Left lung (tissue), 4 donors: ENCODE measurements at regions not wholly inside any gene's neighbourhood (a gene's known extent, or its start where the extent isn't known, plus 50 kb on each side); places are given as distances from the start of the nearest gene placed in this dataset.

Source experiments
- ATAC-seq: fragments of 200-7000 bp; cut with Tn5 transposase; one replicate; pipeline ENCODE4 v1.9.1; 2020; ENCODE audit warnings: moderate library complexity
- DNase-seq, 4 donors: peaks; one replicate each; pipeline ENCODE4 v3.0.0-alpha.2; 2013 to 2020
- H3K27ac ChIP-seq, 2 donors: fragments of 200-600 bp; sonication (generic) in 1 of 2; one replicate each; pipeline versions ENCODE4 v1.5.0 to v1.8.0; 2020 to 2021
- H3K27me3 ChIP-seq, 2 donors: fragments of 200-600 bp; sonication (generic) in 1 of 2; one replicate each; pipeline versions ENCODE4 v1.5.0 to v1.8.0; 2020 to 2021
- H3K36me3 ChIP-seq, 2 donors: fragments of 200-600 bp; sonication (generic) in 1 of 2; one replicate each; pipeline versions ENCODE4 v1.5.0 to v1.8.0; 2020 to 2021
- H3K4me1 ChIP-seq, 2 donors: fragments of 200-600 bp; one replicate each; pipeline ENCODE4 v1.8.0; 2021
- H3K4me3 ChIP-seq, 2 donors: fragments of 200-600 bp; sonication (generic) in 1 of 2; one replicate each; pipeline versions ENCODE4 v1.5.0 to v1.8.0; 2020 to 2021; ENCODE audit warnings: mild to moderate bottlenecking in 1 of 2
- H3K9me3 ChIP-seq, 2 donors: fragments of 200-600 bp; sonication (generic) in 1 of 2; one replicate each; pipeline versions ENCODE4 v1.5.0 to v1.8.0; 2020 to 2021
- intact Hi-C, 2 donors: fragments of 100-400 bp; cut with DNase I; formaldehyde crosslinking; loops; one replicate each; pipeline versions ENCODE4 v1.11.2 to v1.14.2; 2022
- TF ChIP-seq, protein P1 (sequence below), 2 donors: fragments of 200-600 bp; sonication (generic) in 1 of 2; IDR thresholded peaks; one replicate each; pipeline versions ENCODE4 v1.5.0 to v1.8.0; 2021; ENCODE audit warnings: antibody characterized with exemption in 2 of 2
- donor health status: DM: no; HTN: yes; CAD: no.
- donor health status: DM: no; HTN: no; CAD: no.

DNA sequence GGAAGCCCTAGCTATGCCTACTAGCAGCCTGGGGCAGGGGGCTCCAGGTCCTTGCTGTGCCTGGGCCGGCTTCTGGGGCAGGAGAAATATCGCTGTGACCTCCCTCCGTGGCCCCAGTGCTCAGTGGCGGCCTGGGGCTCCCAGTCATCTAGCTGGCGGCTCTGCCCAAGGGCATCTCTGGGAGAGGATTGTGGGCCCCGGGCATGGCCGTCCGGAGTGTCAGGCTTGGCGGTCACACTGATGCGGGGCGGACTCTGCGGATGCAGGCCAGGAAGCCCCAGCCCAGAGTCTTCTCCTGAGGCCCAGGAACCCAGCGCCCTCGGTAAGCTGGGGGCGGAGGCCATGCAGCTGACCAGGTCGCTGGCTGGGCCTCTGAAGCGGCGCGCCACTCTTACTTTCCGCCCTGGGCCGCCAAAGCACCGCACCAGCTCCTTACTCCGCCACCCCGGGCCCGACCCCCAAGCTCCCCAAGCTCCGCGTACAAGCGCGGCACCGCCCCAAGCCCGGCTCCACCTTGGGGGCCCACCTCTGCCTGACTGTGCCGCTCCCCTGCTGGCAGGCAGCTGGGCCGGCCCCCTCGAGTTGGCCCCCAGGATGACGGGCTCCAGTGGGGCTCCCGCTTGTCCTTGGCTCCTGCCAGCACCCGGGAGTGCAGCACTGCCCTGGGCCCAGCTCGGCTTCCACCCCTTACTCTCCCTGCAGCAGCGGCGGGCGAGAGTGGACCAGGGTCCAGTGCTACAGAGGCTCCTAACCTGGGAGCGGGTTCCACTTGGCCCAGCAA is 720.0 kb downstream of the PCDH18 start:
- intact Hi-C loops, result no loop called here
- no peak for ATAC-seq
- no peak overlapping the region for H3K4me3 ChIP-seq

DNA sequence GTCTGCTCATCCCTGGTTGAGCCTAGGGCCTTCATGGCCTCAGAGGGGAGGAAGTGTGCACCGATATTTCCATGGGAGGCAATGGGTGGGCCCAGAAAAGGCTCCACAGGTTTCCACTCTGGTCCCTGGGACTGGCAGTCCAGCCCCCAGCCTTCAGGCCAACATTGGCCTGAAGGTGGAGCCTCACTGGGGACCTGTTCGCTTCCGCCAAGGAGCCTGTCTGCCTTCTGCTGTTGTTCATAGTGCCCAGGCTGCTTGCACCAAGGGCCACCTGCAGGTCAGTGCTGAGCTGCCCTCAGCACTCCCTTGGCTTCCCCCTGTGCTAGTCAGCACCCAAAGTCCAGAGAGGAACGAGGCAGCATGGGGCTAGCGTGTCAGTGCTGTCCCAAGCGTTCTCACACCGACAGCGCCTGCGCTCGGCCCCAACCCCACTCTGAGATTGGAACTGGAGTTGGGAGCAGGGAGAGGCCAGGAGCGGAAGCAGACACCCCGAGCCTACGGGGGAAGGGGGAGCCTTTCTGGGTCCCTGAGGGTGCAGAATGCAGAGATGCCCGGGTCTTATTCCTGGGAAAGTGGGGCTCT is 720.7 kb downstream of the PCDH18 start:
- no peaks in the 10 kb centered on the region for H3K36me3 ChIP-seq
- DNase-seq (peak in 1 of 4 donors; percentile 53), ATAC-seq (no peak)
- H3K27ac ChIP-seq, result no peak overlapping the region
- H3K9me3 ChIP-seq, result peaks cover 0 to 20% of the 10 kb centered on the region in 2 donors
- TF ChIP-seq, protein P1, sequence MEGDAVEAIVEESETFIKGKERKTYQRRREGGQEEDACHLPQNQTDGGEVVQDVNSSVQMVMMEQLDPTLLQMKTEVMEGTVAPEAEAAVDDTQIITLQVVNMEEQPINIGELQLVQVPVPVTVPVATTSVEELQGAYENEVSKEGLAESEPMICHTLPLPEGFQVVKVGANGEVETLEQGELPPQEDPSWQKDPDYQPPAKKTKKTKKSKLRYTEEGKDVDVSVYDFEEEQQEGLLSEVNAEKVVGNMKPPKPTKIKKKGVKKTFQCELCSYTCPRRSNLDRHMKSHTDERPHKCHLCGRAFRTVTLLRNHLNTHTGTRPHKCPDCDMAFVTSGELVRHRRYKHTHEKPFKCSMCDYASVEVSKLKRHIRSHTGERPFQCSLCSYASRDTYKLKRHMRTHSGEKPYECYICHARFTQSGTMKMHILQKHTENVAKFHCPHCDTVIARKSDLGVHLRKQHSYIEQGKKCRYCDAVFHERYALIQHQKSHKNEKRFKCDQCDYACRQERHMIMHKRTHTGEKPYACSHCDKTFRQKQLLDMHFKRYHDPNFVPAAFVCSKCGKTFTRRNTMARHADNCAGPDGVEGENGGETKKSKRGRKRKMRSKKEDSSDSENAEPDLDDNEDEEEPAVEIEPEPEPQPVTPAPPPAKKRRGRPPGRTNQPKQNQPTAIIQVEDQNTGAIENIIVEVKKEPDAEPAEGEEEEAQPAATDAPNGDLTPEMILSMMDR (IDR thresholded peaks at IDR 0.05), result no peak
- H3K27me3 ChIP-seq, result no peaks in the 10 kb centered on the region
- H3K4me3 ChIP-seq, result no peak overlapping the region
- intact Hi-C loops, result no loop called here
- H3K4me1 ChIP-seq, result no peaks in the 10 kb centered on the region

More for the DNA sequence above, 720.0 kb downstream of the PCDH18 start:
- Histone ChIP-seq H3K9me3 (peaks cover 0 to 20% of the 10 kb centered on the region in 2 donors), H3K27me3 (no peaks in the 10 kb centered on the region), H3K36me3 (no peaks in the 10 kb centered on the region), H3K4me1 (no peaks in the 10 kb centered on the region), H3K27ac (no peak overlapping the region)
- peak in 1 of 4 donors; percentile 81 for DNase-seq
- TF ChIP-seq, protein P1 (IDR thresholded peaks at IDR 0.05), result no peak

DNA sequence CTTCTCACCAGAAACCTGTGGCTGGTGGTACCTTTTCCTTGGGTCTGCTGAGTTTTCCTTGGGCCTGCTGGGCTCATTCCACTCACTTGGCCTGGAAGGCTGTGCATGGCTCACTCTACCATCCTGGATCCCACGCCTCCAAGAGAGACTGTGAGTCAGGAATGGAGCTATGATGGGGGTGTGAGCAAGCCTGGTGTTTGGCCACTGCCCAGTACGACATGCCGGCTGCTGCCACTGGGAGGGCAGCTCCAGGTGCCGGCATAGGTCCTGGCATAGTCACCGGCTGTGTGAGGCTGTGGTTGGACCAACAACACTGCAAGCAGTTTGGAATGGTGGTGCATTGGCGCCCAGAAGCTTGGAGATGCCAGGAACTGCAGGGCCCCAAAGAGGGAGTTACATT is 721.7 kb downstream of the PCDH18 start:
- Histone ChIP-seq H3K9me3 (peaks cover 0 to 24% of the 10 kb centered on the region in 2 donors), H3K4me3 (no peak overlapping the region), H3K27me3 (no peaks in the 10 kb centered on the region), H3K4me1 (no peaks in the 10 kb centered on the region), H3K36me3 (no peaks in the 10 kb centered on the region), H3K27ac (no peak overlapping the region)
- DNase-seq (no peak), ATAC-seq (no peak)
- intact Hi-C loops, result no loop called here
- TF ChIP-seq, protein P1 (IDR thresholded peaks at IDR 0.05), result no peak

DNA sequence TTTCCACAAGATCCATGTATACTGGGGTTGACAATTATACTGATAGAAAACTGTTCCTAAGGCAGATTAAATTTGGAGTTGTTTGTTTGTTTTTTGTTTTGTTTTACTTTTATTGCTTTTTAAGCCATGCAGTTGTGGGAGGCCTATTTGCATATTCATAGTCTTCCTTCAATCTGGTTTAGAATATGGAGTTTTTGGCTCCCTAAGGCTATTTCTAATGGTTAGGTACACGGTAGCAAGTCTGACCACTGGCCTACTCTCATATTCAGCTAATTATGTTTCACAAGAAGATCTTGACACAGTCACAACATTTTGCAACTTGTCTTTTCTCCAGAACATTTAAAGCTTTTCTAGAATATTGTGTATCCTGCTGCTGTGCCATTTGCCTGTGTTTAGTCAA is 725.5 kb downstream of the PCDH18 start:
- intact Hi-C loops, result no loop called here
- Histone ChIP-seq H3K27ac (no peak overlapping the region), H3K4me3 (no peak overlapping the region), H3K27me3 (no peaks in the 10 kb centered on the region), H3K4me1 (no peaks in the 10 kb centered on the region), H3K9me3 (peaks cover 0 to 17% of the 10 kb centered on the region in 2 donors), H3K36me3 (no peaks in the 10 kb centered on the region)
- TF ChIP-seq, protein P1 (IDR thresholded peaks at IDR 0.05), result no peak
- ATAC-seq (no peak), DNase-seq (no peak)

DNA sequence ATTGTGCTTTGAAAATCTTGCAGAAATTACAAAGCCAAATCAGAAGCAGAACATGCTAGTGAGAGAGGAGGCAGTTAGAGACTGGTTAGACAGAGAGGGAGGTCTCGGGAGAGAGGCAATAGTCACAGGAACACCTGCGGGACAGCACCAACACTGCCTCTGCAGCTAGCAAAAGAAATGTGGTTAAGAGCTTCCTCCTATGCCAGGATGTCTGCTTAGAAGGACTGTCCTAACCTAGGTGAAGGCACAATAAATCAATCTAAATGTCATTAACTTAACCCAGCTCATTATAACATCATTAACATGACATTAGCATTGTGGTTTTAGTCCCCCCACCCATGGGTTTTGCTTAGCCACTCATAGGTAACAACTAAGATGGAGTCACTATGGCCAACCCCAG is 726.7 kb downstream of the PCDH18 start:
- Histone ChIP-seq H3K27me3 (no peaks in the 10 kb centered on the region), H3K4me3 (no peak overlapping the region), H3K27ac (no peak overlapping the region), H3K4me1 (no peaks in the 10 kb centered on the region), H3K9me3 (peaks cover 0 to 8% of the 10 kb centered on the region in 2 donors), H3K36me3 (no peaks in the 10 kb centered on the region)
- TF ChIP-seq, protein P1 (IDR thresholded peaks at IDR 0.05), result no peak
- ATAC-seq (no peak), DNase-seq (no peak)
- intact Hi-C loops, result no loop called here
